ENCODE measurements at regions not wholly inside any gene's neighbourhood (a gene's known extent, or its start where the extent isn't known, plus 50 kb on each side); places are given as distances from the start of the nearest gene placed in this dataset.

DNA sequence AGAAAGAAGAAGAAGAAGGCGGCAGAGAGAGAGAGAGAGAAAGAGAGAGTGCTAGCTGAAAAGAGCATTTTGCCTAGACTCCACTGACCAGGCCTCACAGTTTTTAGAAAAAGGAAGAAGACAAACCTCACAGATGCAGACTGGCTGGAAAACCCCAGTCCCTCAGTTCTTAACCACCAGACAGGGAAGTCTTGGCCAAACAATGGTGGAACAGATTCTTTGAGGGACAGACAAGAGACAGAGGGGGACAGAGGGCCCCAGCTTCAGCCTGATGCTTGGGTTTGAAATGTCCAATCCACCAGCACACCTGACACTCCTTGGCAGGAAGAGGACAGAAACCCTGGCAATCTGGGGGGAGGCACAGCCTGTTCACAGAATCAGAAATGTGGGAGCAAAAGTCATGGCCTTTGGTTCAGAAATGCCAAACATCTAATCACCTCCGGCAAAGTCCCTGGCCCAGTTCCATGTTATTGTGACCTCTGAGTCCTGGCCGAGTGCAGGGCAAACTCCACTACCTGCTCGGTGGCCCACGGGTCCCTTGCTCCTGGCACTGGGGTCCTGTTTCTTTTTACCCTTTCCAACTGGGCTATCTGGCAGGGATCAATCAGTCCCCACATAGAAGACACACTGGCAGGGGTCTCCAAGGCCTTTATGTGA lies 235.2 kb downstream of the LY86 start:
- TF ChIP-seq, protein P1, sequence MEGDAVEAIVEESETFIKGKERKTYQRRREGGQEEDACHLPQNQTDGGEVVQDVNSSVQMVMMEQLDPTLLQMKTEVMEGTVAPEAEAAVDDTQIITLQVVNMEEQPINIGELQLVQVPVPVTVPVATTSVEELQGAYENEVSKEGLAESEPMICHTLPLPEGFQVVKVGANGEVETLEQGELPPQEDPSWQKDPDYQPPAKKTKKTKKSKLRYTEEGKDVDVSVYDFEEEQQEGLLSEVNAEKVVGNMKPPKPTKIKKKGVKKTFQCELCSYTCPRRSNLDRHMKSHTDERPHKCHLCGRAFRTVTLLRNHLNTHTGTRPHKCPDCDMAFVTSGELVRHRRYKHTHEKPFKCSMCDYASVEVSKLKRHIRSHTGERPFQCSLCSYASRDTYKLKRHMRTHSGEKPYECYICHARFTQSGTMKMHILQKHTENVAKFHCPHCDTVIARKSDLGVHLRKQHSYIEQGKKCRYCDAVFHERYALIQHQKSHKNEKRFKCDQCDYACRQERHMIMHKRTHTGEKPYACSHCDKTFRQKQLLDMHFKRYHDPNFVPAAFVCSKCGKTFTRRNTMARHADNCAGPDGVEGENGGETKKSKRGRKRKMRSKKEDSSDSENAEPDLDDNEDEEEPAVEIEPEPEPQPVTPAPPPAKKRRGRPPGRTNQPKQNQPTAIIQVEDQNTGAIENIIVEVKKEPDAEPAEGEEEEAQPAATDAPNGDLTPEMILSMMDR (IDR thresholded peaks at IDR 0.05) = no peak
- TF ChIP-seq POLR2A (IDR thresholded peaks at IDR 0.05) = no peak

All from esophagus squamous epithelium (tissue), 4 donors.